ENCODE measurements at regions not wholly inside any gene's neighbourhood (a gene's known extent, or its start where the extent isn't known, plus 50 kb on each side); places are given as distances from the start of the nearest gene placed in this dataset.
A peak's percentile ranks its signal among the peaks of the same experiment; 100 is the strongest.

DNA sequence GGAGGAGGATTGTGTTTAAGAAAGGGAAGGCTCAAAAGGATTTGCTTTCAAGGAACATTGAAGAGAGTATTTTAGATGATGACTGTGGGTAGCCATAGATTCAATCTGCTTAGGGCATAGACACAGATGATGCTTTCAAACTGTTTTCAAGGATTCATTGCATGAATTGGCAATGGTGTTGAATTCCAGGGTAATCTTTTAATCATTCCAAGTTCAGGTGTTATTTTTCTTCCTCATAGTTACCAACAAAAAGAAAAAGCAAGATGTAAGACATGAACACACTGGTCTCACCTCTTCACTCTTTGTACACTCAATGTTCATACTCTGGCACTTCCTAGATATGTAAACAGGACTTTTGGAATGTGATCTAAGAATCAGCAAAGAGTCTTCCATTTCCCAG, 167.0 kb upstream of the RHOBTB1 start:
- no peaks in the 10 kb centered on the region for H3K36me3 ChIP-seq
- TF ChIP-seq, protein P1, sequence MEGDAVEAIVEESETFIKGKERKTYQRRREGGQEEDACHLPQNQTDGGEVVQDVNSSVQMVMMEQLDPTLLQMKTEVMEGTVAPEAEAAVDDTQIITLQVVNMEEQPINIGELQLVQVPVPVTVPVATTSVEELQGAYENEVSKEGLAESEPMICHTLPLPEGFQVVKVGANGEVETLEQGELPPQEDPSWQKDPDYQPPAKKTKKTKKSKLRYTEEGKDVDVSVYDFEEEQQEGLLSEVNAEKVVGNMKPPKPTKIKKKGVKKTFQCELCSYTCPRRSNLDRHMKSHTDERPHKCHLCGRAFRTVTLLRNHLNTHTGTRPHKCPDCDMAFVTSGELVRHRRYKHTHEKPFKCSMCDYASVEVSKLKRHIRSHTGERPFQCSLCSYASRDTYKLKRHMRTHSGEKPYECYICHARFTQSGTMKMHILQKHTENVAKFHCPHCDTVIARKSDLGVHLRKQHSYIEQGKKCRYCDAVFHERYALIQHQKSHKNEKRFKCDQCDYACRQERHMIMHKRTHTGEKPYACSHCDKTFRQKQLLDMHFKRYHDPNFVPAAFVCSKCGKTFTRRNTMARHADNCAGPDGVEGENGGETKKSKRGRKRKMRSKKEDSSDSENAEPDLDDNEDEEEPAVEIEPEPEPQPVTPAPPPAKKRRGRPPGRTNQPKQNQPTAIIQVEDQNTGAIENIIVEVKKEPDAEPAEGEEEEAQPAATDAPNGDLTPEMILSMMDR (IDR thresholded peaks at IDR 0.05) = no peak
- H3K4me3 ChIP-seq = no peak overlapping the region
- H3K9me3 ChIP-seq = no peaks in the 10 kb centered on the region
- H3K27me3 ChIP-seq = no peaks in the 10 kb centered on the region
- H3K27ac ChIP-seq = no peak overlapping the region
- FAIRE-seq (no peak), ATAC-seq (peak in 1 of 4 donors; percentile 11), DNase-seq (no peak)
- intact Hi-C loops (cut with DNase I) = no loop called here
- peaks cover 0 to 6% (median 0%) of the 10 kb centered on the region in 3 donors for H3K4me1 ChIP-seq

DNA sequence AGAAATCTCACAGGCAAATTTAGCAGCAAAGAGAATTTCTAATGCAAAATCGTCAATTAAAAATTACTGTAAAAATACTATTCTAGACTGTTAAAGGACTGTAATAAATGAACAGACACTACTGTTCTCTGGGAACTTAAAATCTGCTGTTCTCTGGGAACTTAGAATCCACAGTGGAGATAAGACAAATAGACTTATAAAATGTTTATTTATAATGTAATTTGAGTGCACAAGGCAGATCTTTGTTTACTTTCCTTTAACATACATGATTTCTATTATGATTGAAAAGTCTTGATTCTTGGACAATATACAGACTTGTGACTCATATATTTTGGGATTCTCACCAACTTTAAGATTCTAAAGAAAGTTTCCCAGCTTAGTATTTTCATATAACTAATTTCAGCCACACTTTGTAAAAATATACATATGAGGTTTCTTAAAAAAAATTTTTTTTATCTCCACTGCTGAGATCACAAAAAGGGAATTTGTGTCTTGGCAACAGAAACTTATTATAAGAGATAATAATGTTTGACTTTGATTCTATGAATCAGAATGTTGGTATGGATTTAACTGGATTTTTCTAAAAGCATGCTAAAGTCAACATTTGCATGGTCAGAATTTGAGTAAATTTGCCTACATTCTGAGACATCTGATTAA, 166.3 kb upstream of the RHOBTB1 start:
- Histone ChIP-seq H3K27ac (no peak overlapping the region), H3K4me3 (no peak overlapping the region), H3K9me3 (no peaks in the 10 kb centered on the region), H3K4me1 (peaks cover 0 to 6% (median 0%) of the 10 kb centered on the region in 3 donors), H3K27me3 (no peaks in the 10 kb centered on the region), H3K36me3 (no peaks in the 10 kb centered on the region)
- peak in 2 of 4 donors; percentile 29 to 49 for ATAC-seq
- no peak for DNase-seq
- intact Hi-C loops (cut with DNase I) = no loop called here
- no peak for FAIRE-seq
- 52 to 58% methylated on average over 1 of the region's 1 CpG for WGBS, 2 donors
- TF ChIP-seq, protein P1 (IDR thresholded peaks at IDR 0.05) = no peak

DNA sequence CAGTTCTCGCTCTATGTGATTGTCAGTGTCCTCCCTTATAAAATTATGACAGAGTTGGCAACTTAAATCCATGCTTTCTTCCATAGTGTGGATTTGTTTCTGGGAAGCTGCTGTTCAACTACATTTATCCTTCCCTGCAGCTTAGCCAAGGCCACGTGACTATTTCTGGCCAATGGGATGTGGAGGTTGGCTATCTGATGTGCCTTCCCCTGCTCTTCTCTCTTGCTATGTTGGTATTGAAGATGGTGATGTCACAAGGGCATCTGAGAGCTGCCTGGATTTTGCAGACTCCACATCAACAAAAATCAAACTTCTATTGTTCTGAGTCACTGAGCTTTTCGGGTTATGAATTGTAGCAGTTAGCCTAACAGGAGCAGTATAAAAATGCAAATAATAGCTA, 164.9 kb upstream of the RHOBTB1 start:
- Histone ChIP-seq H3K27ac (no peak overlapping the region), H3K27me3 (no peaks in the 10 kb centered on the region), H3K4me3 (no peak overlapping the region), H3K36me3 (no peaks in the 10 kb centered on the region), H3K4me1 (peaks cover 0 to 6% (median 0%) of the 10 kb centered on the region in 3 donors), H3K9me3 (no peaks in the 10 kb centered on the region)
- ATAC-seq = no peak
- intact Hi-C loops (cut with DNase I) = no loop called here
- no peak for DNase-seq
- 92 to 99% methylated on average over 3 of the region's 3 CpGs for WGBS, 2 donors
- TF ChIP-seq, protein P1 (IDR thresholded peaks at IDR 0.05) = no peak
- FAIRE-seq = no peak

- intact Hi-C loops (cut with DNase I) = no loop called here
- DNase-seq (no peak), FAIRE-seq (no peak), ATAC-seq (peak in 1 of 4 donors; percentile 38)
- H3K4me1 ChIP-seq = no peaks in the 10 kb centered on the region
- no peaks in the 10 kb centered on the region for H3K27me3 ChIP-seq
- TF ChIP-seq, protein P1 (IDR thresholded peaks at IDR 0.05) = no peak
- no peaks in the 10 kb centered on the region for H3K36me3 ChIP-seq
- H3K9me3 ChIP-seq = no peaks in the 10 kb centered on the region
- H3K27ac ChIP-seq = no peak overlapping the region
- WGBS, 2 donors = 87 to 91% methylated on average over 5 of the region's 5 CpGs
- no peak overlapping the region for H3K4me3 ChIP-seq
These were observed 156.9 kb upstream of the RHOBTB1 start for GRCh38 chr10:61100887-61101286.

DNA sequence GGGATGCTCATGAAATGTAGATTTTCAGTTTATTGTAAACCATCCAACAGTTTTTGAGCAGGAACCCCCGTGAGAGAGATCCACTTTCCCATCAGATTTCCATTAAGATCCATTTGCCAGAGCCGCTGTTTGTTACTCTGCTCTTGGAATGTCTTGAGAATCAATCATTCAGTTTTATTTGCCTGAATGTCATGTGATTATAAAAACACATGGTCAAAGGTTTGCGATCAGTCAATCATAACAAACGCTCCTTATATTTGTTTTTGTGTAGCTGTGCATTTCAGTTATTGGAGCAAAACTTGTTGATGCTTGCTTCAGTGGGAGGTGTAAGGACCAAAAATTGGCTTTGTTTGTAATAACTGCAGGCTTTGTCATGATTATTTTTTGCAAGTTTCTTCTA, 155.8 kb upstream of the RHOBTB1 start:
- intact Hi-C loops (cut with DNase I) = no loop called here
- WGBS, 2 donors = 39 to 41% methylated on average over 4 of the region's 4 CpGs
- Histone ChIP-seq H3K27ac (no peak overlapping the region), H3K27me3 (no peaks in the 10 kb centered on the region), H3K9me3 (no peaks in the 10 kb centered on the region), H3K36me3 (no peaks in the 10 kb centered on the region), H3K4me3 (no peak overlapping the region), H3K4me1 (no peaks in the 10 kb centered on the region)
- ATAC-seq (no peak), FAIRE-seq (no peak), DNase-seq (no peak)
- TF ChIP-seq, protein P1 (IDR thresholded peaks at IDR 0.05) = no peak
